ENCODE measurements at regions not wholly inside any gene's neighbourhood (a gene's known extent, or its start where the extent isn't known, plus 50 kb on each side); places are given as distances from the start of the nearest gene placed in this dataset.

GRCh38 chrX:107398115-107398514, 51.3 kb upstream of the FRMPD3 start:
- TF ChIP-seq CTCF (IDR thresholded peaks at IDR 0.05) (no peak), POLR2A (IDR thresholded peaks at IDR 0.05) (no peak)

All from uterus (tissue), 2 donors.